Nephron progenitor cell (in vitro differentiated cells): ENCODE measurements at regions not wholly inside any gene's neighbourhood (a gene's known extent, or its start where the extent isn't known, plus 50 kb on each side); places are given as distances from the start of the nearest gene placed in this dataset.

Source experiments
- DNase-seq: peaks from one replicate; pipeline ENCODE4 v3.0.0; 2021
- H3K27ac Mint-ChIP-seq: 2 replicates; pipeline ENCODE4 v1.8.0; 2021; ENCODE audit warnings: mild to moderate bottlenecking, moderate library complexity, mixed read lengths
- H3K27me3 Mint-ChIP-seq: 2 replicates; pipeline ENCODE4 v1.8.0; 2021; ENCODE audit warnings: mild to moderate bottlenecking, low read depth, mixed read lengths; ENCODE audit not compliant: poor library complexity
- H3K36me3 Mint-ChIP-seq: 2 replicates; pipeline ENCODE4 v1.8.0; 2021; ENCODE audit warnings: low read depth, mixed read lengths
- H3K4me1 Mint-ChIP-seq: 2 replicates; pipeline ENCODE4 v1.8.0; 2021; ENCODE audit warnings: mixed read lengths
- H3K4me3 Mint-ChIP-seq: 2 replicates; pipeline ENCODE4 v1.8.0; 2021; ENCODE audit warnings: mild to moderate bottlenecking, moderate library complexity, mixed read lengths
- H3K9me3 Mint-ChIP-seq: 2 replicates; pipeline ENCODE4 v1.8.0; 2021; ENCODE audit warnings: mild to moderate bottlenecking, moderate library complexity, mixed read lengths
- TF ChIP-seq, protein P1 (sequence below): fragments of 200-600 bp; sonication (generic); IDR thresholded peaks from 2 replicates; pipeline ENCODE4 v1.5.0; 2021; ENCODE audit warnings: antibody characterized with exemption

DNA sequence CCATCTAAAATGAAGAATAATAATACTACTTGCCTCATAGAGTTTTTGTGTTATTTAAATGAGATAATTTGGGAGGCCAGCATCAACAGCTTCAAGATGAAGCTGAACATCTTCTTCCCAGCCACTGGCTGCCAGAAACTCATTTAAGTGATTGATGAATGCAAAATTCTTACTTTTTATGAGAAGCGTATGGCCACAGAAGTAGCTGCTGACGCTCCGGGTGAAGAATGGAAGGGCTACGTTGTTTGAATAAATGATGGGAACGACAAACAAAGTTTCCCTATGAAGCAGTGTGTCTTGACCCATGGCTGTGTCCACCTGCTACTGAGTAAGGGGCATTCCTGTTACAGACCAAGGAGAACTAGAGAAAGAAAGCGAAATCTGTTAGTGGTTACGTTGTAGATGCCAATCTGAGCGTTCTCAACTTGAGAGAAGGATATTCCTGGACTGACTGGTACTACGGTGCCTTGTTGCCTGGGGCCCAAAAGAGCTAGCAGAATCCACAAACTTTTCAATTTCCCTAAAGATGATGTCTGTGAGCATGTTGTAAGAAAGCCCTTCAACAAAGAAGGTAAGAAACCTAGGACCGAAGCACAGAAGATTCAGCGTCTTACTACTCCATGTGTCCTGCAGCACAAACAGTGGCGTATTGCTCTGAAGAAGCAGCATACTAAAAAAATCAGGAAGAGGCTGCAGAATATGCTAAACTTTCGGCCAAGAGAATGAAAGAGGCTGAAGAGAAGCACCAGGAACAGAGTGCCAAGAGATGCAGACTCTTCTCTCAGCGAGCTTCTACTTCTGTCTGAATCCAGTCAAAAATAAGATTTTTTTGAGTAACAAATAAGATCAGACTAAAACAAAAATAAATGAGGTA, 100.0 kb upstream of the LRIG3 start:
- H3K36me3 Mint-ChIP-seq: no peaks in the 10 kb centered on the region
- no peak for DNase-seq
- H3K27ac Mint-ChIP-seq: no peak overlapping the region

DNA sequence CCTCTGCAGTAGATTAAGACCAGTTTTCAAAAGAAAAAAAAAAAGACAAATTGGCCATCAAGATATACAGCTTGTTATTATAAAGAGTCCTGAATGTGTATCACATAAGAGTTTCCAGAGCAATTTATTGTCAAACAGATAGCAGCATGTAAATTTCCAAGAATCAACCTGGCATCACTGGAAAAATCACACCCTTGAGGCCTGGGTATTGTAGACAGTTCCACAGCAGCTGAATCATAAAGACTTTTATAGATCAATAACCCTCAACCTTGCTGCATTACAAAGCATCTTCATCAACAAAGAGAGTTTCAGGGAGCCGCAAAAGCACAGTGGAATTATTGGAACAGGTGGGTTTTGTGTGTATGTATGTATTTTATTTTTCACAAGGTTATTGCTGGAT, 94.6 kb upstream of the LRIG3 start:
- Mint-ChIP-seq H3K4me1 (peaks cover 43% of the 10 kb centered on the region), H3K27ac (no peak overlapping the region), H3K9me3 (no peaks in the 10 kb centered on the region), H3K36me3 (no peaks in the 10 kb centered on the region), H3K4me3 (no peak overlapping the region), H3K27me3 (peaks cover 3% of the 10 kb centered on the region)
- DNase-seq: no peak
- TF ChIP-seq, protein P1, sequence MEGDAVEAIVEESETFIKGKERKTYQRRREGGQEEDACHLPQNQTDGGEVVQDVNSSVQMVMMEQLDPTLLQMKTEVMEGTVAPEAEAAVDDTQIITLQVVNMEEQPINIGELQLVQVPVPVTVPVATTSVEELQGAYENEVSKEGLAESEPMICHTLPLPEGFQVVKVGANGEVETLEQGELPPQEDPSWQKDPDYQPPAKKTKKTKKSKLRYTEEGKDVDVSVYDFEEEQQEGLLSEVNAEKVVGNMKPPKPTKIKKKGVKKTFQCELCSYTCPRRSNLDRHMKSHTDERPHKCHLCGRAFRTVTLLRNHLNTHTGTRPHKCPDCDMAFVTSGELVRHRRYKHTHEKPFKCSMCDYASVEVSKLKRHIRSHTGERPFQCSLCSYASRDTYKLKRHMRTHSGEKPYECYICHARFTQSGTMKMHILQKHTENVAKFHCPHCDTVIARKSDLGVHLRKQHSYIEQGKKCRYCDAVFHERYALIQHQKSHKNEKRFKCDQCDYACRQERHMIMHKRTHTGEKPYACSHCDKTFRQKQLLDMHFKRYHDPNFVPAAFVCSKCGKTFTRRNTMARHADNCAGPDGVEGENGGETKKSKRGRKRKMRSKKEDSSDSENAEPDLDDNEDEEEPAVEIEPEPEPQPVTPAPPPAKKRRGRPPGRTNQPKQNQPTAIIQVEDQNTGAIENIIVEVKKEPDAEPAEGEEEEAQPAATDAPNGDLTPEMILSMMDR: no peak

More for the DNA sequence above, 100.0 kb upstream of the LRIG3 start:
- TF ChIP-seq, protein P1: no peak
- H3K27me3 Mint-ChIP-seq: no peaks in the 10 kb centered on the region
- H3K9me3 Mint-ChIP-seq: no peaks in the 10 kb centered on the region
- no peak overlapping the region for H3K4me3 Mint-ChIP-seq
- H3K4me1 Mint-ChIP-seq: peaks cover 53% of the 10 kb centered on the region

GRCh38 chr12:59010941-59011340, 90.6 kb upstream of the LRIG3 start:
- H3K36me3 Mint-ChIP-seq: no peaks in the 10 kb centered on the region
- H3K4me1 Mint-ChIP-seq: peaks cover 42% of the 10 kb centered on the region
- DNase-seq: no peak
- H3K27me3 Mint-ChIP-seq: peaks cover 3% of the 10 kb centered on the region
- no peaks in the 10 kb centered on the region for H3K9me3 Mint-ChIP-seq
- H3K27ac Mint-ChIP-seq: no peak overlapping the region
- H3K4me3 Mint-ChIP-seq: no peak overlapping the region
- TF ChIP-seq, protein P1: no peak

DNA sequence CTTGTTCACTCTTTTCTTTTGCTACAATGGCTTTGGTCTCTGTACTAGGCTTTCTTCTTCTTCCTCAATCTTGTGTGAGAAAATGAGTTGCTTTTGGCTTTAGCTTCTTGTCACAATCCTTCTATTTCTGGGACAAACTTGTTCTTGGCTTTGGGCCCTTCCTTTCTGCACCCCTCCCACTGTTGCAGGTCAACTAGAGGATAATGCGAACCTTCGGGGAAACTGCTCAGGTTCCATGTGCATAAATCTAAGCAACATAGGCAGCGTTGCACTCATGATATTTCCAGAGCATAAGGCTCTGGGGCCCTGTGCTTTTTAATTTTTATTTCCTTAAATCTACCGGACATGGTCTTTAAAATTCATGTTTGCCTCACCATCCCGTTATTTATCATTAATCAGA, 89.8 kb upstream of the LRIG3 start:
- Mint-ChIP-seq H3K36me3 (no peaks in the 10 kb centered on the region), H3K9me3 (no peaks in the 10 kb centered on the region), H3K27ac (peak overlapping the region; percentile 10), H3K27me3 (peaks cover 3% of the 10 kb centered on the region), H3K4me1 (peaks cover 44% of the 10 kb centered on the region), H3K4me3 (peak overlapping the region; percentile 3)
- no peak for DNase-seq
- TF ChIP-seq, protein P1: no peak

DNA sequence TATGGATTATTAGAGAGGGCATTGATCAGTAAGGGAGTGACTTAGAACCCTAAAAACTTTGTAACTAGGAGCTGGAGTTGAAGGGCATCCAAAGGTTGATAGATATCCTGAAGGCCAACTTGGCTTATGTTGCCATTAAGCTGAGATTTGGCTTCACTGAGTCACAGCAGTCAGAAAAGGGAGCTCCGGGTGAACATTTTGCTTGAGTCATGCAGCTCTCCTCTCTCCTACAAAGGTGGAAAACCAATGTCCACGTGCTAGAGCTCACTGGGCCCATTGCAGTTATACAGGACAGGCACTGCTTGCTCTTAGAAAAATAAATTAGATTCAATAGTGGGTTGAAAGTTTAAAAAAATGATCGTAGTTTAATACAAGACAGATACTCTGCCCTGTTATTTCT, 87.3 kb upstream of the LRIG3 start:
- TF ChIP-seq, protein P1: no peak
- Mint-ChIP-seq H3K27me3 (peaks cover 3% of the 10 kb centered on the region), H3K9me3 (no peaks in the 10 kb centered on the region), H3K4me3 (no peak overlapping the region), H3K36me3 (no peaks in the 10 kb centered on the region), H3K4me1 (peaks cover 53% of the 10 kb centered on the region), H3K27ac (no peak overlapping the region)
- DNase-seq: no peak
